ENCODE measurements at regions not wholly inside any gene's neighbourhood (a gene's known extent, or its start where the extent isn't known, plus 50 kb on each side); places are given as distances from the start of the nearest gene placed in this dataset.

DNA sequence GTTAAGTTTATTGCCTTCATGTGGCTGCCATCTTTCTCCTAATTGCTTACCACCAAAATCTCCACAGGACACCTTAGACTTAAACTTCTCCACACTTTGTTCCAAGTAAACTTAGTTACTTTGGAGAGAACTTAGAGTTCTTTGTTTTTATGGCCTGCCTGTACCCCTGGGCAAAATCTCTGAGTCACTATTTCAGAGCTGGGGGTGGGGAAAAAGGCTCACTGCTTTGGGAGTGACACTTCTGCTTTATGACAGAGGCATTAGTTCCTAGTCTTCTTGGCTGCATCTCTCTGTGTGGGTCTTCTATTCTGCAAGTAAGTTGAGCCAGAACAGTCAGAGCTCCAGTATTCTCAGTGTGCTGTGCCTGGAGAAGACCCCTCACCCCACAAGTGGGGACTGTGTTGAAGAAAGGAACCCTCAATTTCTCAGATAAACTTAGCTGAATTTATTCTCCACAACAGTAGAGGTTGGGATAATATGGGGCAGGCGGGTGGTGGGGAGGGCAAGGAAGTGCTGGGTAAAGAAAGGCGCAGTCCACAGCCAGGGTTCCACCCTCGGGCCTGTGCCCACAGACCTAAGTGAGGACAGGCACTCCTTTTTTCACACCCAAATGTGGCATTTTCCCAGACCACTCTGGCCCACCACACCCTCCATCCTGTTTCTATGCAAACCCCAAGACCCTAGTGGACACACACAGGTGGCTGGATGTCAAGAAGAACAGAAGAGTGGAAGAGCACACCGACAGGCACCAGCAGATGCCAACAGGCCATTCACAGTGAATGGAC, 636.6 kb upstream of the MAN1A1 start:
- TF ChIP-seq, protein P1, sequence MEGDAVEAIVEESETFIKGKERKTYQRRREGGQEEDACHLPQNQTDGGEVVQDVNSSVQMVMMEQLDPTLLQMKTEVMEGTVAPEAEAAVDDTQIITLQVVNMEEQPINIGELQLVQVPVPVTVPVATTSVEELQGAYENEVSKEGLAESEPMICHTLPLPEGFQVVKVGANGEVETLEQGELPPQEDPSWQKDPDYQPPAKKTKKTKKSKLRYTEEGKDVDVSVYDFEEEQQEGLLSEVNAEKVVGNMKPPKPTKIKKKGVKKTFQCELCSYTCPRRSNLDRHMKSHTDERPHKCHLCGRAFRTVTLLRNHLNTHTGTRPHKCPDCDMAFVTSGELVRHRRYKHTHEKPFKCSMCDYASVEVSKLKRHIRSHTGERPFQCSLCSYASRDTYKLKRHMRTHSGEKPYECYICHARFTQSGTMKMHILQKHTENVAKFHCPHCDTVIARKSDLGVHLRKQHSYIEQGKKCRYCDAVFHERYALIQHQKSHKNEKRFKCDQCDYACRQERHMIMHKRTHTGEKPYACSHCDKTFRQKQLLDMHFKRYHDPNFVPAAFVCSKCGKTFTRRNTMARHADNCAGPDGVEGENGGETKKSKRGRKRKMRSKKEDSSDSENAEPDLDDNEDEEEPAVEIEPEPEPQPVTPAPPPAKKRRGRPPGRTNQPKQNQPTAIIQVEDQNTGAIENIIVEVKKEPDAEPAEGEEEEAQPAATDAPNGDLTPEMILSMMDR (IDR thresholded peaks at IDR 0.05) = no peak
- TF ChIP-seq EP300 (IDR thresholded peaks at IDR 0.05) = no peak
- no peak for TF ChIP-seq POLR2A (IDR thresholded peaks at IDR 0.05)

All from gastroesophageal sphincter (tissue), 3 donors.